Neural crest cell (in vitro differentiated cells): ENCODE measurements at regions not wholly inside any gene's neighbourhood (a gene's known extent, or its start where the extent isn't known, plus 50 kb on each side); places are given as distances from the start of the nearest gene placed in this dataset.

Experiments used
- DNase-seq: peaks from one replicate; pipeline ENCODE4 v3.0.0; 2021; ENCODE audit warnings: low read depth, mixed read lengths, low spot score
- H3K27ac Mint-ChIP-seq: one replicate; pipeline ENCODE4 v1.8.0; 2021; ENCODE audit warnings: mild to moderate bottlenecking, mixed read lengths; ENCODE audit not compliant: unreplicated experiment
- H3K27me3 Mint-ChIP-seq: 2 replicates; pipeline ENCODE4 v1.8.0; 2021; ENCODE audit warnings: low read depth, mild to moderate bottlenecking, mixed read lengths
- H3K36me3 Mint-ChIP-seq: 2 replicates; pipeline ENCODE4 v1.8.0; 2021; ENCODE audit warnings: low read depth, mild to moderate bottlenecking, mixed read lengths
- H3K4me1 Mint-ChIP-seq: 2 replicates; pipeline ENCODE4 v1.8.0; 2021; ENCODE audit warnings: mixed read lengths
- H3K4me3 Mint-ChIP-seq: one replicate; pipeline ENCODE4 v1.8.0; 2021; ENCODE audit warnings: mild to moderate bottlenecking, mixed read lengths
- H3K9me3 Mint-ChIP-seq: 2 replicates; pipeline ENCODE4 v1.8.0; 2021; ENCODE audit warnings: mixed read lengths
- TF ChIP-seq, protein P1 (sequence below): fragments of 200-600 bp; sonication (generic); conservative IDR thresholded peaks from 2 replicates; pipeline ENCODE4 v1.5.0; 2021; ENCODE audit warnings: antibody characterized with exemption, mild to moderate bottlenecking

DNA sequence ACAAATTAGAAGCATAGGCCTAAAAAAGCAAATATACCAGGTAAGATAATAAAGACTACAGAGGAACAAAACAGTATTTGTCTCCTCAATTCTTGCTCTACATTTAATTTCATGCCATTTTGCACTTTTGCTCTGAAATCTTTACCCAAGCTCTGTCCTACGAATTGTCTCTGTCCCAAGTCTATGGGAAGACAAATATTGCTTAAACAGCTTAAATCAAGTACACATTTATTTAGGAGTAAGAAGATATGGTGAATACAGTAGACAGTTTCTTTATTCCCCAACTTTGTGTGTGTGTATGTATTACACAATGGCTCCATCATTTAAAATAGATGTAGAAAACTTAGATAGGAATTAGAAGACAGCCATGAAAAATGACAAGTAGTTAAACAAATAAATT is 163.5 kb upstream of the POU5F2 start:
- Mint-ChIP-seq H3K4me3 (no peak overlapping the region), H3K27me3 (no peaks in the 10 kb centered on the region), H3K27ac (no peak overlapping the region), H3K36me3 (no peaks in the 10 kb centered on the region), H3K9me3 (no peaks in the 10 kb centered on the region), H3K4me1 (peaks cover 16% of the 10 kb centered on the region)
- TF ChIP-seq, protein P1, sequence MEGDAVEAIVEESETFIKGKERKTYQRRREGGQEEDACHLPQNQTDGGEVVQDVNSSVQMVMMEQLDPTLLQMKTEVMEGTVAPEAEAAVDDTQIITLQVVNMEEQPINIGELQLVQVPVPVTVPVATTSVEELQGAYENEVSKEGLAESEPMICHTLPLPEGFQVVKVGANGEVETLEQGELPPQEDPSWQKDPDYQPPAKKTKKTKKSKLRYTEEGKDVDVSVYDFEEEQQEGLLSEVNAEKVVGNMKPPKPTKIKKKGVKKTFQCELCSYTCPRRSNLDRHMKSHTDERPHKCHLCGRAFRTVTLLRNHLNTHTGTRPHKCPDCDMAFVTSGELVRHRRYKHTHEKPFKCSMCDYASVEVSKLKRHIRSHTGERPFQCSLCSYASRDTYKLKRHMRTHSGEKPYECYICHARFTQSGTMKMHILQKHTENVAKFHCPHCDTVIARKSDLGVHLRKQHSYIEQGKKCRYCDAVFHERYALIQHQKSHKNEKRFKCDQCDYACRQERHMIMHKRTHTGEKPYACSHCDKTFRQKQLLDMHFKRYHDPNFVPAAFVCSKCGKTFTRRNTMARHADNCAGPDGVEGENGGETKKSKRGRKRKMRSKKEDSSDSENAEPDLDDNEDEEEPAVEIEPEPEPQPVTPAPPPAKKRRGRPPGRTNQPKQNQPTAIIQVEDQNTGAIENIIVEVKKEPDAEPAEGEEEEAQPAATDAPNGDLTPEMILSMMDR, result no peak
- no peak for DNase-seq

DNA sequence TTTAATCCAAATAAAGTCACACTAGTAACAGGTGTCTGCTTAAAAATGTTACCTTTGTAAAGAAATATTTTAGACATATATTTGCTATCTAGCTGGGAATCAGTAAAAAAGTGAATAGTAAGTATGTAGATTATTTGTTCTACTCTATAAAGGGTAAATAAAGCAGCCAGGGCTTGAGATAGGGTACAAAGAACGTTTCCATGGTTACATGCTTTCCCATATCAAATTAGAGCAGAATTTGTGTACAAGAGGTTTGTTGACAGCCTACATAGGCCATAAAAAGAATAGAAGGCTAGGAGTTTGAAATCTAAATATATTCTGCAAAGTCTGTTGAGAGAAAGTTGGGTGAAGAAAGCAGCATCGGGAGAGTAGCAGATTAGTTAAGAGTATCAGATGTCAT is 160.9 kb upstream of the POU5F2 start:
- Mint-ChIP-seq H3K9me3 (no peaks in the 10 kb centered on the region), H3K4me3 (no peak overlapping the region), H3K27me3 (no peaks in the 10 kb centered on the region), H3K36me3 (no peaks in the 10 kb centered on the region), H3K27ac (no peak overlapping the region), H3K4me1 (peaks cover 13% of the 10 kb centered on the region)
- TF ChIP-seq, protein P1, result no peak
- DNase-seq, result no peak

DNA sequence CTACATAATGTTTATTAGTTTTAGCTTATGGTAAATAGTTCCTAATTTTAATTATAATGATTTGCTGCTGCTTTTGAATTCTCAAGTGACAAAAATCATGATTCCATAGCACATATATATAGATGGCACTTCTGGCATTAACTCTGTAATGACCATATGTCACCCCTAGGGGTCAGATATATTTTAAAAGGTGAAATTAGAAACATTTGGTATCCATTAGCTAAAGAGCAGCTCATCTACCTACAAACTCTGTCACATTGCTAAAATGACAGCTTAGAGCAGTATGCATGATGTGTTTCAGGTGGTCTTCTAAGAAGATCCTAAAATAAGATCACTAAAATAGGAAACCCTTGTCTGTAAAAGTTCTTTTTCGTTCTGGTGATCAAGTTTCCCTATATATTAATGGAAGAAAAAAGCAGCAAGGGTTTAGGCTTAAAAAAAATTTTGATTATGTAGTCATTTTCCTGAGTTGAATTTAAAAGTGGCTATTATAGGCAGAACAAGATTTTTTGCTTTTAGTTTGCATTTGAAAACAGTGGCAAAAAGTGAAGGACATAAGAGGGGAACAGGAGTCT is 157.7 kb upstream of the POU5F2 start:
- H3K4me3 Mint-ChIP-seq, result no peak overlapping the region
- no peaks in the 10 kb centered on the region for H3K36me3 Mint-ChIP-seq
- H3K9me3 Mint-ChIP-seq, result no peaks in the 10 kb centered on the region
- no peaks in the 10 kb centered on the region for H3K27me3 Mint-ChIP-seq
- no peak overlapping the region for H3K27ac Mint-ChIP-seq
- TF ChIP-seq, protein P1, result peak; percentile 69
- DNase-seq, result no peak
- H3K4me1 Mint-ChIP-seq, result peaks cover 29% of the 10 kb centered on the region

DNA sequence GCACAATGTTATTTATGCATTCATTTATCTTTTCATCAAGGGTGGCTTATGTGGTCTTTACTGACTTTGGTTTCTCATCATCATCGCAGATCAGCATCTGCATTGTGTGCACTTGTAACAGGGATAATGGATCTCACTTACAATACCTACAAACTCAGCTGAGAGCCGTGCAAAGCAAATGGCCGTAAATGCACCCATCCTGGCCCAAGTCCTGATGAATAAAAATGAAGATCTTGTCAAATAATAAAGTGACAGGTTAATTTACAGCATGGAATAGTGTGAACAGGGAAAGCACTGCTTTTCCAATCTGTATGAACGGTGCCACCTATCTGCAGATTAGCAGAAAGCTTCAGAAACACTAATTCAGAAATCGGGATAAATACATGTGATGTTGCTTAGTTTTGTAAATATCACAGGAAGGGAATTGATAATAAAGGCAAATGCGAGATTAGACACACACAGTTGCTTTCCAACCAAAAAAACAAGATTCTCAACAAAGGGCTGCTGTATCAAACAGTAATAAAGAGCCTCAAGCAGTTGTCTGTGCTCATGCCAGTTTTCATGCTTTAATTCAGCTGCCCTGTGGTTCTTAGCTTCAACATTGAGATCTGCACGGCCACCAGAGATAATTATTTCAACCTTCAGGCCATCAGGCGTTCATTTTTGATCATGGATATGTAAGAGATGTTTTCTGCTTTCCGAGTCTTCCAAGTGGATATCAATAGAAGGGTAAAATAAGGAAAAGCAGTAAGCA is 153.4 kb upstream of the POU5F2 start:
- Mint-ChIP-seq H3K36me3 (no peaks in the 10 kb centered on the region), H3K4me1 (peaks cover 56% of the 10 kb centered on the region), H3K27ac (peak overlapping the region; percentile 24), H3K27me3 (no peaks in the 10 kb centered on the region), H3K9me3 (no peaks in the 10 kb centered on the region), H3K4me3 (peak overlapping the region; percentile 32)
- TF ChIP-seq, protein P1, result peak; percentile 59
- DNase-seq, result no peak

DNA sequence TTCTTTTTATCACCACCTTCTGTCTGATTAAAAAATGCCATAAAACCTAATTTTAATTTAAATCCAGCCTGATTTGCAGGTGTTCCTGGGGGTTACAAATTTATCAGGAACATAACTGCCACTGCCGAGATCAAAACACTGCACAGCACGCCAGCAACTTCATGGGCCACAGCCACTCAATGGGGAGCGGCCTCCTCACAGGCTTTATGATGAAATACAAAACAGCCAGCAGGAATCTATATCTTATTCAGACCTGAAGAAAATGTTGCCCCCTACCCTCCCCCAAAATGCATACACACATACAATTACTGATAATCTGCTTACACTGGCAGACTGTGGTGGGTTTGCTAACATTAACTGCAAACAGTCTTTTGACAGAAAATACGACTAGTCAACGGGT is 151.7 kb upstream of the POU5F2 start:
- peaks cover 65% of the 10 kb centered on the region for H3K4me1 Mint-ChIP-seq
- TF ChIP-seq, protein P1, result no peak
- peak overlapping the region; percentile 67 for H3K4me3 Mint-ChIP-seq
- H3K36me3 Mint-ChIP-seq, result no peaks in the 10 kb centered on the region
- H3K27ac Mint-ChIP-seq, result peak overlapping the region; percentile 89
- no peaks in the 10 kb centered on the region for H3K9me3 Mint-ChIP-seq
- no peaks in the 10 kb centered on the region for H3K27me3 Mint-ChIP-seq
- no peak for DNase-seq
